ENCODE measurements at regions not wholly inside any gene's neighbourhood (a gene's known extent, or its start where the extent isn't known, plus 50 kb on each side); places are given as distances from the start of the nearest gene placed in this dataset.

- TF ChIP-seq ZNF20 (CRISPR knock-in tag; IDR thresholded peaks at IDR 0.05) (no peak), ZNF230 (CRISPR knock-in tag; IDR thresholded peaks at IDR 0.05) (peak; percentile 74; the same call in 1 of the 2 replicates), AGO2 (optimal IDR thresholded peaks at IDR 0.05; ENCODE audit: low read depth, low read length) (no peak), WIZ (CRISPR knock-in tag; IDR thresholded peaks at IDR 0.05) (no peak), SKIL (CRISPR knock-in tag; IDR thresholded peaks at IDR 0.05; ENCODE audit: borderline replicate concordance) (peak; percentile 67), ARNTL (CRISPR knock-in tag; IDR thresholded peaks at IDR 0.05) (peak; percentile 59; the same call in 1 of the 2 replicates), PAXIP1 (CRISPR knock-in tag; conservative IDR thresholded peaks at IDR 0.05) (peak; percentile 93), REXO4 (CRISPR knock-in tag; IDR thresholded peaks at IDR 0.05; ENCODE audit: borderline replicate concordance) (no peak), KLF11 (CRISPR knock-in tag; IDR thresholded peaks at IDR 0.05) (peak; percentile 42; the same call in 1 of the 2 replicates), SRY (CRISPR knock-in tag; IDR thresholded peaks at IDR 0.05) (no peak), MTF2 (CRISPR knock-in tag; IDR thresholded peaks at IDR 0.05; ENCODE audit: borderline replicate concordance) (no peak), ZNF766 (CRISPR knock-in tag; IDR thresholded peaks at IDR 0.05; ENCODE audit: borderline replicate concordance) (no peak), ZNF207 (IDR thresholded peaks at IDR 0.05; ENCODE audit: borderline replicate concordance) (no peak), ATF7-NPFF (CRISPR knock-in tag; IDR thresholded peaks at IDR 0.05; ENCODE audit: low read depth) (no peak), NR1H2 (CRISPR knock-in tag; IDR thresholded peaks at IDR 0.05; ENCODE audit: borderline replicate concordance, low read depth) (no peak), ZNF276 (CRISPR knock-in tag; IDR thresholded peaks at IDR 0.05; ENCODE audit: low read depth) (no peak), NR2F2 (IDR thresholded peaks at IDR 0.05; ENCODE audit: borderline replicate concordance, low read depth) (peak; percentile 88), NCOA5 (CRISPR knock-in tag; IDR thresholded peaks at IDR 0.05) (no peak), FOXP1 (IDR thresholded peaks at IDR 0.05) (peak; percentile 81), FOXP1 (CRISPR knock-in tag; IDR thresholded peaks at IDR 0.05) (peak; percentile 92), CHCHD3 (CRISPR knock-in tag; IDR thresholded peaks at IDR 0.05) (no peak), GATA4 (IDR thresholded peaks at IDR 0.05; ENCODE audit: borderline replicate concordance, low read depth) (peak; percentile 42; the same call in 1 of the 2 replicates), ZNF703 (CRISPR knock-in tag; IDR thresholded peaks at IDR 0.05; ENCODE audit: borderline replicate concordance) (no peak)
These were observed 389.2 kb downstream of the PLPP3 start (continued) for GRCh38 chr1:56189946-56190805.
